Glutamatergic neuron (in vitro differentiated cells): ENCODE measurements at regions not wholly inside any gene's neighbourhood (a gene's known extent, or its start where the extent isn't known, plus 50 kb on each side); places are given as distances from the start of the nearest gene placed in this dataset.

Source experiments
- DNase-seq: peaks from one replicate; pipeline ENCODE4 v3.0.0; 2022
- H3K27ac Mint-ChIP-seq: one replicate; pipeline ENCODE4 v1.8.0; 2020; ENCODE audit warnings: mild to moderate bottlenecking, mixed read lengths, inconsistent platforms; ENCODE audit not compliant: unreplicated experiment
- H3K27me3 Mint-ChIP-seq: one replicate; pipeline ENCODE4 v1.8.0; 2020; ENCODE audit warnings: mild to moderate bottlenecking, moderate library complexity, mixed read lengths, inconsistent platforms; ENCODE audit not compliant: unreplicated experiment
- H3K36me3 Mint-ChIP-seq: one replicate; pipeline ENCODE4 v1.8.0; 2020; ENCODE audit warnings: mild to moderate bottlenecking, mixed read lengths, inconsistent platforms; ENCODE audit not compliant: unreplicated experiment
- H3K4me1 Mint-ChIP-seq: one replicate; pipeline ENCODE4 v1.8.0; 2020; ENCODE audit warnings: mild to moderate bottlenecking, low read depth, mixed read lengths, inconsistent platforms; ENCODE audit not compliant: unreplicated experiment
- H3K4me3 Mint-ChIP-seq: one replicate; pipeline ENCODE4 v1.8.0; 2020; ENCODE audit warnings: mild to moderate bottlenecking, mixed read lengths, inconsistent platforms; ENCODE audit not compliant: unreplicated experiment
- H3K9me3 Mint-ChIP-seq: one replicate; pipeline ENCODE4 v1.8.0; 2020; ENCODE audit warnings: mild to moderate bottlenecking, moderate library complexity, mixed read lengths, inconsistent platforms; ENCODE audit not compliant: unreplicated experiment
- CTCF ChIP-seq: fragments of 200-600 bp; sonication (generic); IDR thresholded peaks from one replicate; pipeline ENCODE4 v1.5.0; 2021; ENCODE audit not compliant: partially characterized antibody, unreplicated experiment

GRCh38 chr1:165994107-165994506 is 166.7 kb downstream of the UCK2 start:
- DNase-seq = no peak
- TF ChIP-seq CTCF = no peak

GRCh38 chr1:165999826-166000225 is 167.0 kb downstream of the FAM78B start:
- Mint-ChIP-seq H3K4me1 (peaks cover 2% of the 10 kb centered on the region), H3K4me3 (no peak overlapping the region), H3K36me3 (peaks cover 18% of the 10 kb centered on the region), H3K9me3 (no peaks in the 10 kb centered on the region), H3K27me3 (no peaks in the 10 kb centered on the region), H3K27ac (no peak overlapping the region)
- no peak for DNase-seq
- TF ChIP-seq CTCF = no peak

More at GRCh38 chr1:165994107-165994506, 166.7 kb downstream of the UCK2 start:
- Mint-ChIP-seq H3K27ac (peak overlapping the region; percentile 75), H3K27me3 (no peaks in the 10 kb centered on the region), H3K4me3 (peak overlapping the region; percentile 41), H3K4me1 (peaks cover 12% of the 10 kb centered on the region), H3K9me3 (peaks cover 8% of the 10 kb centered on the region), H3K36me3 (peaks cover 11% of the 10 kb centered on the region)

GRCh38 chr1:166007176-166007575 is 159.6 kb downstream of the FAM78B start:
- no peak for DNase-seq
- peaks cover 32% of the 10 kb centered on the region for H3K36me3 Mint-ChIP-seq
- no peak overlapping the region for H3K4me3 Mint-ChIP-seq
- H3K9me3 Mint-ChIP-seq = peaks cover 5% of the 10 kb centered on the region
- H3K27ac Mint-ChIP-seq = no peak overlapping the region
- no peak for TF ChIP-seq CTCF
- no peaks in the 10 kb centered on the region for H3K4me1 Mint-ChIP-seq
- no peaks in the 10 kb centered on the region for H3K27me3 Mint-ChIP-seq

- no peak for TF ChIP-seq CTCF
- Mint-ChIP-seq H3K27me3 (peaks cover 2% of the 10 kb centered on the region), H3K36me3 (peaks cover 3% of the 10 kb centered on the region), H3K27ac (no peak overlapping the region), H3K4me3 (no peak overlapping the region), H3K4me1 (peaks cover 6% of the 10 kb centered on the region), H3K9me3 (no peaks in the 10 kb centered on the region)
- DNase-seq = peak; percentile 36
These were observed 153.6 kb downstream of the FAM78B start for GRCh38 chr1:166013232-166013631.

- peak; percentile 23 for DNase-seq
- TF ChIP-seq CTCF = peak; percentile 41
- H3K27ac Mint-ChIP-seq = no peak overlapping the region
These were observed 149.4 kb downstream of the FAM78B start for GRCh38 chr1:166017395-166017794.

More at GRCh38 chr1:166017395-166017794, 149.4 kb downstream of the FAM78B start:
- H3K4me3 Mint-ChIP-seq = no peak overlapping the region
- peaks cover 6% of the 10 kb centered on the region for H3K4me1 Mint-ChIP-seq
- peaks cover 1% of the 10 kb centered on the region for H3K9me3 Mint-ChIP-seq
- H3K27me3 Mint-ChIP-seq = peaks cover 2% of the 10 kb centered on the region
- peaks cover 3% of the 10 kb centered on the region for H3K36me3 Mint-ChIP-seq
